AG09319 (cell line): ENCODE measurements at regions not wholly inside any gene's neighbourhood (a gene's known extent, or its start where the extent isn't known, plus 50 kb on each side); places are given as distances from the start of the nearest gene placed in this dataset.
"Not testable (repeated sequence)": the region's sequence is repeated elsewhere in the genome, so short reads cannot be mapped to it uniquely, and the experiment has no call there.

Experiments used
- DNase-seq: peaks from one replicate; pipeline ENCODE4 v3.0.0-alpha.2; 2010; ENCODE audit warnings: low read depth; ENCODE audit errors: extremely low read depth
- CTCF ChIP-seq: IDR thresholded peaks from 2 replicates; pipeline ENCODE4 v1.5.1; 2011; ENCODE audit warnings: low read depth, mild to moderate bottlenecking, inconsistent platforms, low read length, moderate library complexity

- TF ChIP-seq CTCF = no peak
- no peak for DNase-seq
Measured at GRCh38 chr10:81600185-81600584, 274.8 kb upstream of the NRG3 start.

- no peak for DNase-seq
- no peak for TF ChIP-seq CTCF
Measured at GRCh38 chr10:81603106-81603620, 271.8 kb upstream of the NRG3 start.

GRCh38 chr10:81644485-81644884, 230.5 kb upstream of the NRG3 start:
- not testable (repeated sequence) for DNase-seq

- no peak for TF ChIP-seq CTCF
- DNase-seq = no peak
Measured at GRCh38 chr10:81655986-81656385, 219.0 kb upstream of the NRG3 start.

- no peak for TF ChIP-seq CTCF
- no peak for DNase-seq
Measured at GRCh38 chr10:81662837-81663236, 212.2 kb upstream of the NRG3 start.

GRCh38 chr10:81664800-81665199, 210.2 kb upstream of the NRG3 start:
- not testable (repeated sequence) for DNase-seq

GRCh38 chr10:81674941-81675340, 200.1 kb upstream of the NRG3 start:
- no peak for TF ChIP-seq CTCF
- DNase-seq = no peak

GRCh38 chr10:81679291-81679690, 195.7 kb upstream of the NRG3 start:
- no peak for TF ChIP-seq CTCF
- no peak for DNase-seq
